ENCODE measurements at regions not wholly inside any gene's neighbourhood (a gene's known extent, or its start where the extent isn't known, plus 50 kb on each side); places are given as distances from the start of the nearest gene placed in this dataset.

DNA sequence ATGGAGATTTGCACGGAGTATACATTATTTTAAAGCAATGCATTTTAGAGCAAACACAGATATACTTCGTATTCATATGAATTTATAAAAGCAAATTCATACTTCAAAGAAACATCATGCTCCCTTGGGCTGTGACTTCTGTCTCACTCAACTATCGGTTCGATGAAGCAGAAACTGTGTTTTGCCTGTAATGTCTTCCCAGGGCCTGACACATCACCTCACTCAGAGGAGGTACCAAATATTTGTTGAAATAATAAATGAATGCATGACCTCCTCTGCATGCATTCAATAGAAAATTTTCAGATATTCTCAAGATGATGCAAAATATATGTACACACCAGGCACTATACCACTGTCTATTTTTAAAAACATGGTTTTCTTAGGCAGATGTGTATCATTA, 432.7 kb downstream of the EFNB2 start:
- TF ChIP-seq, protein P1, sequence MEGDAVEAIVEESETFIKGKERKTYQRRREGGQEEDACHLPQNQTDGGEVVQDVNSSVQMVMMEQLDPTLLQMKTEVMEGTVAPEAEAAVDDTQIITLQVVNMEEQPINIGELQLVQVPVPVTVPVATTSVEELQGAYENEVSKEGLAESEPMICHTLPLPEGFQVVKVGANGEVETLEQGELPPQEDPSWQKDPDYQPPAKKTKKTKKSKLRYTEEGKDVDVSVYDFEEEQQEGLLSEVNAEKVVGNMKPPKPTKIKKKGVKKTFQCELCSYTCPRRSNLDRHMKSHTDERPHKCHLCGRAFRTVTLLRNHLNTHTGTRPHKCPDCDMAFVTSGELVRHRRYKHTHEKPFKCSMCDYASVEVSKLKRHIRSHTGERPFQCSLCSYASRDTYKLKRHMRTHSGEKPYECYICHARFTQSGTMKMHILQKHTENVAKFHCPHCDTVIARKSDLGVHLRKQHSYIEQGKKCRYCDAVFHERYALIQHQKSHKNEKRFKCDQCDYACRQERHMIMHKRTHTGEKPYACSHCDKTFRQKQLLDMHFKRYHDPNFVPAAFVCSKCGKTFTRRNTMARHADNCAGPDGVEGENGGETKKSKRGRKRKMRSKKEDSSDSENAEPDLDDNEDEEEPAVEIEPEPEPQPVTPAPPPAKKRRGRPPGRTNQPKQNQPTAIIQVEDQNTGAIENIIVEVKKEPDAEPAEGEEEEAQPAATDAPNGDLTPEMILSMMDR (conservative IDR thresholded peaks at IDR 0.05; ENCODE audit: low read depth, low read length), result no peak
- no peak for TF ChIP-seq EZH2 (IDR thresholded peaks at IDR 0.05; ENCODE audit: low read length, unreplicated experiment)
- no peak for TF ChIP-seq EZH2phosphoT487 (IDR thresholded peaks at IDR 0.05; ENCODE audit: borderline replicate concordance, low read length)
